ENCODE measurements at regions not wholly inside any gene's neighbourhood (a gene's known extent, or its start where the extent isn't known, plus 50 kb on each side); places are given as distances from the start of the nearest gene placed in this dataset.

GRCh38 chr4:18641334-18641733 lies 619.8 kb upstream of the LCORL start:
- Histone ChIP-seq H3K9me2 (replicated peaks; ENCODE audit: control insufficient read depth, low read length) (no peaks in the 10 kb centered on the region), H3K4me1 (ENCODE audit: control insufficient read depth, low read length) (no peaks in the 10 kb centered on the region), H3K4me2 (ENCODE audit: low read length) (no peak overlapping the region), H3K36me3 (ENCODE audit: control insufficient read depth, low read length) (no peaks in the 10 kb centered on the region), H3K4me3 (ENCODE audit: low read length) (no peak overlapping the region), H3K79me2 (ENCODE audit: control insufficient read depth, low read length) (no peaks in the 10 kb centered on the region), H3F3A (ENCODE audit: control insufficient read depth, insufficient read depth) (no peaks in the 10 kb centered on the region), H3K27ac (ENCODE audit: low read depth, low read length) (no peak overlapping the region), H3K27me3 (ENCODE audit: control insufficient read depth, low read length) (no peaks in the 10 kb centered on the region), H3K9me3 (ENCODE audit: control insufficient read depth, insufficient read depth, low read length) (no peaks in the 10 kb centered on the region), H4K20me1 (ENCODE audit: control insufficient read depth, insufficient read depth, low read depth, low read length) (no peaks in the 10 kb centered on the region)
- TF ChIP-seq CTCF (IDR thresholded peaks at IDR 0.05; ENCODE audit: low read depth, low read length, poor library complexity, severe bottlenecking) (no peak), EZH2phosphoT487 (IDR thresholded peaks at IDR 0.05; ENCODE audit: borderline replicate concordance, low read length) (no peak)

GRCh38 chr4:18638031-18638430 lies 616.5 kb upstream of the LCORL start:
- Histone ChIP-seq H3K27me3 (ENCODE audit: control insufficient read depth, low read length) (no peaks in the 10 kb centered on the region), H3K36me3 (ENCODE audit: control insufficient read depth, low read length) (no peaks in the 10 kb centered on the region), H3K27ac (ENCODE audit: low read depth, low read length) (no peak overlapping the region), H4K20me1 (ENCODE audit: control insufficient read depth, insufficient read depth, low read depth, low read length) (no peaks in the 10 kb centered on the region), H3K4me1 (ENCODE audit: control insufficient read depth, low read length) (no peaks in the 10 kb centered on the region), H3K9me2 (replicated peaks; ENCODE audit: control insufficient read depth, low read length) (no peaks in the 10 kb centered on the region), H3K9me3 (ENCODE audit: control insufficient read depth, insufficient read depth, low read length) (no peaks in the 10 kb centered on the region), H3K4me3 (ENCODE audit: low read length) (no peak overlapping the region), H3F3A (ENCODE audit: control insufficient read depth, insufficient read depth) (no peaks in the 10 kb centered on the region), H3K4me2 (ENCODE audit: low read length) (no peak overlapping the region), H3K79me2 (ENCODE audit: control insufficient read depth, low read length) (no peaks in the 10 kb centered on the region)
- no peak for TF ChIP-seq EZH2phosphoT487 (IDR thresholded peaks at IDR 0.05; ENCODE audit: borderline replicate concordance, low read length)

- Histone ChIP-seq H3K4me2 (ENCODE audit: low read length) (no peak overlapping the region), H3K27ac (ENCODE audit: low read depth, low read length) (no peak overlapping the region), H3K79me2 (ENCODE audit: control insufficient read depth, low read length) (no peaks in the 10 kb centered on the region), H3K4me3 (ENCODE audit: low read length) (no peak overlapping the region), H3K36me3 (ENCODE audit: control insufficient read depth, low read length) (no peaks in the 10 kb centered on the region), H3K9me3 (ENCODE audit: control insufficient read depth, insufficient read depth, low read length) (no peaks in the 10 kb centered on the region), H4K20me1 (ENCODE audit: control insufficient read depth, insufficient read depth, low read depth, low read length) (no peaks in the 10 kb centered on the region), H3K9me2 (replicated peaks; ENCODE audit: control insufficient read depth, low read length) (no peaks in the 10 kb centered on the region), H3K4me1 (ENCODE audit: control insufficient read depth, low read length) (no peaks in the 10 kb centered on the region), H3F3A (ENCODE audit: control insufficient read depth, insufficient read depth) (no peaks in the 10 kb centered on the region), H3K27me3 (ENCODE audit: control insufficient read depth, low read length) (no peaks in the 10 kb centered on the region)
- TF ChIP-seq CTCF (IDR thresholded peaks at IDR 0.05; ENCODE audit: low read depth, low read length, poor library complexity, severe bottlenecking) (no peak), EZH2phosphoT487 (IDR thresholded peaks at IDR 0.05; ENCODE audit: borderline replicate concordance, low read length) (no peak)
Measured at GRCh38 chr4:18636001-18636585, 614.5 kb upstream of the LCORL start.

GRCh38 chr4:18635531-18635930 lies 614.0 kb upstream of the LCORL start:
- Histone ChIP-seq H3K9me2 (replicated peaks; ENCODE audit: control insufficient read depth, low read length) (no peaks in the 10 kb centered on the region), H3K9me3 (ENCODE audit: control insufficient read depth, insufficient read depth, low read length) (no peaks in the 10 kb centered on the region), H3K4me1 (ENCODE audit: control insufficient read depth, low read length) (no peaks in the 10 kb centered on the region)

More at GRCh38 chr4:18635531-18635930, 614.0 kb upstream of the LCORL start:
- Histone ChIP-seq H3K36me3 (ENCODE audit: control insufficient read depth, low read length) (no peaks in the 10 kb centered on the region), H3K4me3 (ENCODE audit: low read length) (no peak overlapping the region), H3K79me2 (ENCODE audit: control insufficient read depth, low read length) (no peaks in the 10 kb centered on the region), H3K27ac (ENCODE audit: low read depth, low read length) (no peak overlapping the region), H3F3A (ENCODE audit: control insufficient read depth, insufficient read depth) (no peaks in the 10 kb centered on the region), H3K4me2 (ENCODE audit: low read length) (no peak overlapping the region), H4K20me1 (ENCODE audit: control insufficient read depth, insufficient read depth, low read depth, low read length) (no peaks in the 10 kb centered on the region), H3K27me3 (ENCODE audit: control insufficient read depth, low read length) (no peaks in the 10 kb centered on the region)
- TF ChIP-seq CTCF (IDR thresholded peaks at IDR 0.05; ENCODE audit: low read depth, low read length, poor library complexity, severe bottlenecking) (no peak), EZH2phosphoT487 (IDR thresholded peaks at IDR 0.05; ENCODE audit: borderline replicate concordance, low read length) (no peak)

Measured in DOHH2 (cell line).